A549 (cell line): ENCODE measurements at regions not wholly inside any gene's neighbourhood (a gene's known extent, or its start where the extent isn't known, plus 50 kb on each side); places are given as distances from the start of the nearest gene placed in this dataset.

Experiments
- BHLHE40 ChIP-seq: IDR thresholded peaks from 2 replicates; pipeline ENCODE4 v1.6.1; 2012; ENCODE audit warnings: low read depth, low read length, inconsistent platforms
- EP300 ChIP-seq, 2 experiments: fragments of >200 bp; sonication (Bioruptor Twin); formaldehyde crosslinking; IDR thresholded peaks; 2 replicates in 1 of 2; 3 replicates in 1 of 2; pipeline ENCODE4 v1.6.1; 2016 to 2017
- JUN ChIP-seq, 2 experiments: fragments of >200 bp; sonication (Bioruptor Twin); formaldehyde crosslinking; IDR thresholded peaks; 2 replicates in 1 of 2; 3 replicates in 1 of 2; pipeline ENCODE4 v1.6.1; 2016 to 2017
- MAFK ChIP-seq: fragments of 450-650 bp; IDR thresholded peaks from 2 replicates; pipeline ENCODE4 v1.6.1; 2014; ENCODE audit not compliant: partially characterized antibody
- POLR2A ChIP-seq: IDR thresholded peaks from 2 replicates; pipeline ENCODE4 v1.6.1; 2012; ENCODE audit warnings: mild to moderate bottlenecking, low read length
- RAD21 ChIP-seq, 2 experiments: fragments of >200 bp in 1 of 2; sonication (Bioruptor Twin) in 1 of 2; formaldehyde crosslinking in 1 of 2; IDR thresholded peaks in 1 of 2; conservative IDR thresholded peaks in 1 of 2; 2 replicates in 1 of 2; 3 replicates in 1 of 2; pipeline ENCODE4 v1.6.1; 2012 to 2018; ENCODE audit warnings: inconsistent platforms in 1 of 2
- RCOR1 ChIP-seq: fragments of 150-350 bp; IDR thresholded peaks from 2 replicates; pipeline ENCODE4 v1.6.1; 2014; ENCODE audit warnings: antibody characterized with exemption, low read length, low read depth
- RFX5 ChIP-seq: fragments of 450-650 bp; IDR thresholded peaks from 2 replicates; pipeline ENCODE4 v1.7.1; 2014; ENCODE audit warnings: antibody characterized with exemption, mild to moderate bottlenecking, moderate library complexity
- TF ChIP-seq, protein P1 (sequence below): fragments of >200 bp; sonication (Bioruptor Twin); formaldehyde crosslinking; IDR thresholded peaks from 3 replicates; pipeline ENCODE4 v1.5.1; 2016
- TF ChIP-seq, protein P2 (sequence below): fragments of 450-650 bp; IDR thresholded peaks from 2 replicates; pipeline ENCODE4 v1.6.1; 2014; ENCODE audit warnings: antibody characterized with exemption

DNA sequence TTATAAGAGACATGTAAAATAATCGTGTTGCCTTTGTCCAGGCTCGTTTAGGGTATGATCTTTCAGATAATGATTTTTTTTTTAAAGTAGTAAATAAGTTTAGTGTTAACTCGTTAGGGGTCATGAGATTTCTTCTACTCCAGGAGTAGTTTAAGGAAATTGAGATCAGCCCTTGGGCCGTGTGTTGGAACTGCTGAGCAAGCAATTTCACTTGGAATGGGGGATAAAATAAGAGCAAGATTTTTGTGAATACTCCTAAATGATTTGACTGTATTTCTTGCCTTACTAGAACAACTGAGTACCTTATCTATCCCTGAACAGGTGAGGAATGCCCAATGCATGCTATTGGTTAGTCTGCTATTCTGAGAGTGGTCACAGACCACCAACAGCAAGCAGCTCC, 102.2 kb upstream of the SERPINE2 start:
- TF ChIP-seq, protein P1, sequence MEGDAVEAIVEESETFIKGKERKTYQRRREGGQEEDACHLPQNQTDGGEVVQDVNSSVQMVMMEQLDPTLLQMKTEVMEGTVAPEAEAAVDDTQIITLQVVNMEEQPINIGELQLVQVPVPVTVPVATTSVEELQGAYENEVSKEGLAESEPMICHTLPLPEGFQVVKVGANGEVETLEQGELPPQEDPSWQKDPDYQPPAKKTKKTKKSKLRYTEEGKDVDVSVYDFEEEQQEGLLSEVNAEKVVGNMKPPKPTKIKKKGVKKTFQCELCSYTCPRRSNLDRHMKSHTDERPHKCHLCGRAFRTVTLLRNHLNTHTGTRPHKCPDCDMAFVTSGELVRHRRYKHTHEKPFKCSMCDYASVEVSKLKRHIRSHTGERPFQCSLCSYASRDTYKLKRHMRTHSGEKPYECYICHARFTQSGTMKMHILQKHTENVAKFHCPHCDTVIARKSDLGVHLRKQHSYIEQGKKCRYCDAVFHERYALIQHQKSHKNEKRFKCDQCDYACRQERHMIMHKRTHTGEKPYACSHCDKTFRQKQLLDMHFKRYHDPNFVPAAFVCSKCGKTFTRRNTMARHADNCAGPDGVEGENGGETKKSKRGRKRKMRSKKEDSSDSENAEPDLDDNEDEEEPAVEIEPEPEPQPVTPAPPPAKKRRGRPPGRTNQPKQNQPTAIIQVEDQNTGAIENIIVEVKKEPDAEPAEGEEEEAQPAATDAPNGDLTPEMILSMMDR = no peak
- TF ChIP-seq POLR2A (no peak), RCOR1 (no peak), RAD21 (conservative IDR thresholded peaks at IDR 0.05 in 1 of 2, IDR thresholded peaks at IDR 0.05 in 1 of 2) (no peak), EP300 (IDR thresholded peaks at IDR 0.05) (no peak), BHLHE40 (no peak), RFX5 (no peak), JUN (IDR thresholded peaks at IDR 0.05) (no peak), MAFK (peak; percentile 93)
- TF ChIP-seq, protein P2, sequence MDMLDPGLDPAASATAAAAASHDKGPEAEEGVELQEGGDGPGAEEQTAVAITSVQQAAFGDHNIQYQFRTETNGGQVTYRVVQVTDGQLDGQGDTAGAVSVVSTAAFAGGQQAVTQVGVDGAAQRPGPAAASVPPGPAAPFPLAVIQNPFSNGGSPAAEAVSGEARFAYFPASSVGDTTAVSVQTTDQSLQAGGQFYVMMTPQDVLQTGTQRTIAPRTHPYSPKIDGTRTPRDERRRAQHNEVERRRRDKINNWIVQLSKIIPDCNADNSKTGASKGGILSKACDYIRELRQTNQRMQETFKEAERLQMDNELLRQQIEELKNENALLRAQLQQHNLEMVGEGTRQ = no peak
